Chondrocyte (in vitro differentiated cells): ENCODE measurements at regions not wholly inside any gene's neighbourhood (a gene's known extent, or its start where the extent isn't known, plus 50 kb on each side); places are given as distances from the start of the nearest gene placed in this dataset.
A peak's percentile ranks its signal among the peaks of the same experiment; 100 is the strongest.

ENCODE experiments used
- DNase-seq: peaks from one replicate; pipeline ENCODE4 v3.0.0; 2021; ENCODE audit warnings: mixed read lengths, low spot score
- H3K27ac Mint-ChIP-seq: one replicate; pipeline ENCODE4 v1.8.0; 2021; ENCODE audit warnings: mild to moderate bottlenecking, moderate library complexity, mixed read lengths; ENCODE audit not compliant: unreplicated experiment
- H3K27me3 Mint-ChIP-seq: 2 replicates; pipeline ENCODE4 v1.8.0; 2021; ENCODE audit warnings: low read depth, mixed read lengths
- H3K36me3 Mint-ChIP-seq: 2 replicates; pipeline ENCODE4 v1.8.0; 2021; ENCODE audit warnings: low read depth, mixed read lengths
- H3K4me1 Mint-ChIP-seq: 2 replicates; pipeline ENCODE4 v1.8.0; 2021; ENCODE audit warnings: low read depth, mild to moderate bottlenecking, mixed read lengths
- H3K4me3 Mint-ChIP-seq: one replicate; pipeline ENCODE4 v1.8.0; 2021; ENCODE audit warnings: mild to moderate bottlenecking, moderate library complexity, mixed read lengths; ENCODE audit not compliant: unreplicated experiment
- H3K9me3 Mint-ChIP-seq: 2 replicates; pipeline ENCODE4 v1.8.0; 2021; ENCODE audit warnings: low read depth, mixed read lengths
- CTCF ChIP-seq: fragments of 200-600 bp; sonication (generic); IDR thresholded peaks from 2 replicates; pipeline ENCODE4 v1.5.0; 2021; ENCODE audit warnings: antibody characterized with exemption, mild to moderate bottlenecking, moderate library complexity

- no peak for DNase-seq
- Mint-ChIP-seq H3K36me3 (peaks cover 2% of the 10 kb centered on the region), H3K9me3 (no peaks in the 10 kb centered on the region), H3K4me3 (no peak overlapping the region), H3K27ac (no peak overlapping the region), H3K27me3 (peaks cover 2% of the 10 kb centered on the region), H3K4me1 (peaks cover 16% of the 10 kb centered on the region)
- no peak for TF ChIP-seq CTCF
These were observed 1394.0 kb downstream of the BRD1 start for GRCh38 chr22:48433647-48434046.

GRCh38 chr22:48432781-48433518 is 1394.7 kb downstream of the BRD1 start:
- no peak overlapping the region for H3K4me3 Mint-ChIP-seq
- no peaks in the 10 kb centered on the region for H3K9me3 Mint-ChIP-seq
- no peak for TF ChIP-seq CTCF
- no peak overlapping the region for H3K27ac Mint-ChIP-seq
- H3K36me3 Mint-ChIP-seq = peaks cover 2% of the 10 kb centered on the region
- H3K27me3 Mint-ChIP-seq = peaks cover 2% of the 10 kb centered on the region
- peaks cover 22% of the 10 kb centered on the region for H3K4me1 Mint-ChIP-seq
- DNase-seq = peak; percentile 72

GRCh38 chr22:48431536-48432315 is 1395.9 kb downstream of the BRD1 start:
- DNase-seq = no peak
- H3K9me3 Mint-ChIP-seq = no peaks in the 10 kb centered on the region
- H3K36me3 Mint-ChIP-seq = peaks cover under 1% of the 10 kb centered on the region
- H3K27me3 Mint-ChIP-seq = no peaks in the 10 kb centered on the region
- no peak for TF ChIP-seq CTCF
- H3K4me3 Mint-ChIP-seq = no peak overlapping the region
- peaks cover 22% of the 10 kb centered on the region for H3K4me1 Mint-ChIP-seq
- no peak overlapping the region for H3K27ac Mint-ChIP-seq

GRCh38 chr22:48431014-48431413 is 1396.7 kb downstream of the BRD1 start:
- DNase-seq = no peak
- peaks cover 22% of the 10 kb centered on the region for H3K4me1 Mint-ChIP-seq
- H3K36me3 Mint-ChIP-seq = no peaks in the 10 kb centered on the region
- no peak overlapping the region for H3K27ac Mint-ChIP-seq
- no peaks in the 10 kb centered on the region for H3K9me3 Mint-ChIP-seq
- no peak for TF ChIP-seq CTCF
- H3K4me3 Mint-ChIP-seq = no peak overlapping the region
- H3K27me3 Mint-ChIP-seq = no peaks in the 10 kb centered on the region

GRCh38 chr22:48429446-48430020 is 1398.1 kb downstream of the BRD1 start:
- Mint-ChIP-seq H3K4me1 (peaks cover 26% of the 10 kb centered on the region), H3K36me3 (no peaks in the 10 kb centered on the region), H3K9me3 (no peaks in the 10 kb centered on the region), H3K27me3 (no peaks in the 10 kb centered on the region), H3K4me3 (no peak overlapping the region), H3K27ac (no peak overlapping the region)
- no peak for DNase-seq
- TF ChIP-seq CTCF = no peak
